ENCODE measurements at regions not wholly inside any gene's neighbourhood (a gene's known extent, or its start where the extent isn't known, plus 50 kb on each side); places are given as distances from the start of the nearest gene placed in this dataset.

DNA sequence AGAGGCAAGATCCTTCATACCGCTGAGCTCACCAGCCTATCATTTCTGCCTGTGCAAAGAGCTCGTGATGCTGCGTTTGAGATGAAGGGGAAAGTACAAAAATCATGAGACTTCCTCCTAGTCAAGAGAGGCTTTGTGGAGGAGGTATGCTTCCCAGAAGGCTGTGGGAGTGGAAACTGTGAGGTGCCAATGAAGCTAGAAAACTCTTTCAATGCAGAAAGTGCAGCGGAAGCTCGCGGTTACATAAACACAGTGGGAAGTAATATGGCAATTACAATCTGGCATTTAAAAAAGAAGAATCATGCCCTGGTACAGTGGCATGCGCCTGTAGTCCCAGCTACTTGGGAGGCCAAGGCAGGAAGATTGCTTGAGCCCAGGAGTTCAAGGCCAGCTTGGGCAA, 134.8 kb downstream of the EHF start:
- TF ChIP-seq POLR2A (IDR thresholded peaks at IDR 0.05; ENCODE audit: low read depth, low read length) (no peak), POLR2AphosphoS5 (IDR thresholded peaks at IDR 0.05; ENCODE audit: low read depth, low read length) (no peak), TAF1 (IDR thresholded peaks at IDR 0.05; ENCODE audit: low read depth, low read length) (no peak), SPI1 (IDR thresholded peaks at IDR 0.05; ENCODE audit: low read depth, low read length) (no peak), POU2F2 (IDR thresholded peaks at IDR 0.05; ENCODE audit: low read depth, low read length) (no peak)
